OCI-LY7 (cell line): ENCODE measurements at regions not wholly inside any gene's neighbourhood (a gene's known extent, or its start where the extent isn't known, plus 50 kb on each side); places are given as distances from the start of the nearest gene placed in this dataset.
A peak's percentile ranks its signal among the peaks of the same experiment; 100 is the strongest.

Source experiments
- BruUV-seq: library from RNA; stranded (reverse); fragments of 400-500 nt; replicated peaks from 2 replicates; lab custom pipeline; 2021; lab: Mats Ljungman, UMichigan
- CTCF ChIA-PET: fragments of 300-600 bp; sonication (Branson Sonifier 250); formaldehyde crosslinking; loops from one replicate; lab custom pipeline; 2022; ENCODE audit warnings: antibody characterized with exemption; ENCODE audit not compliant: unreplicated experiment; lab: Charles Lee
- POLR2A ChIA-PET: fragments of 300-600 bp; sonication (Branson Sonifier 250); formaldehyde crosslinking; loops from one replicate; lab custom pipeline; 2022; ENCODE audit warnings: antibody characterized with exemption; lab: Charles Lee
- DNase-seq: peaks from one replicate; pipeline ENCODE4 v3.0.0-alpha.2; 2015; ENCODE audit warnings: low spot score
- H2AFZ ChIP-seq: fragments of 200-600 bp; sonication (generic), shearing (Covaris generic); 2 replicates; pipeline ENCODE4 v1.6.1; 2014; ENCODE audit warnings: mild to moderate bottlenecking, antibody characterized with exemption, low read length, moderate library complexity
- H3K27ac ChIP-seq: fragments of 200-600 bp; sonication (generic); 2 replicates; pipeline ENCODE4 v1.5.1; 2014; ENCODE audit warnings: mixed run types, low read depth, mild to moderate bottlenecking, moderate library complexity, low read length, inconsistent platforms; ENCODE audit not compliant: poor library complexity, severe bottlenecking
- H3K36me3 ChIP-seq: fragments of 200-600 bp; sonication (generic); 2 replicates; pipeline ENCODE4 v1.6.1; 2014; ENCODE audit warnings: mild to moderate bottlenecking, antibody characterized with exemption, low read length, moderate library complexity, mixed read lengths; ENCODE audit not compliant: insufficient read depth
- H3K4me1 ChIP-seq: fragments of 200-600 bp; sonication (generic); 2 replicates; pipeline ENCODE4 v1.5.1; 2014; ENCODE audit warnings: mild to moderate bottlenecking, low read length; ENCODE audit not compliant: insufficient read depth, poor library complexity, severe bottlenecking
- H3K4me2 ChIP-seq: fragments of 200-600 bp; sonication (generic); 2 replicates; pipeline ENCODE4 v1.6.1; 2014; ENCODE audit warnings: mild to moderate bottlenecking, low read length
- H3K4me3 ChIP-seq: fragments of 200-600 bp; sonication (generic); 2 replicates; pipeline ENCODE4 v1.5.1; 2014; ENCODE audit warnings: mild to moderate bottlenecking, low read depth, low read length; ENCODE audit not compliant: poor library complexity, severe bottlenecking
- H3K79me2 ChIP-seq: fragments of 200-600 bp; sonication (generic); 2 replicates; pipeline ENCODE4 v1.6.1; 2016; ENCODE audit warnings: low read depth, mild to moderate bottlenecking, low read length, moderate library complexity, mixed read lengths; ENCODE audit not compliant: insufficient read depth
- H3K9me2 ChIP-seq: fragments of 200-600 bp; sonication (generic); 2 replicates; pipeline ENCODE4 v1.6.1; 2016; ENCODE audit warnings: mild to moderate bottlenecking, low read length, mixed read lengths; ENCODE audit not compliant: insufficient read depth
- H3K9me3 ChIP-seq: fragments of 200-600 bp; sonication (generic); 2 replicates; pipeline ENCODE4 v1.6.1; 2014; ENCODE audit warnings: mild to moderate bottlenecking, mixed run types, low read length, mixed read lengths
- H4K20me1 ChIP-seq: fragments of 200-600 bp; sonication (generic); 2 replicates; pipeline ENCODE4 v1.6.1; 2014; ENCODE audit warnings: mild to moderate bottlenecking, antibody characterized with exemption, low read length, moderate library complexity, mixed read lengths; ENCODE audit not compliant: insufficient read depth
- CTCF ChIP-seq: fragments of 200-600 bp; sonication (generic); conservative IDR thresholded peaks from 2 replicates; pipeline ENCODE4 v1.5.1; 2014; ENCODE audit warnings: mild to moderate bottlenecking, antibody characterized with exemption, low read length, moderate library complexity, mixed read lengths
- EZH2phosphoT487 ChIP-seq: fragments of 200-600 bp; sonication (generic); IDR thresholded peaks from 2 replicates; pipeline ENCODE4 v1.6.1; 2018; ENCODE audit warnings: low read depth, borderline replicate concordance, mild to moderate bottlenecking, mixed run types, antibody characterized with exemption, low read length, moderate library complexity, mixed read lengths
- intact Hi-C: fragments of 100-400 bp; cut with micrococcal nuclease; formaldehyde crosslinking; loops from one replicate; pipeline ENCODE4 v1.10.0; 2022; ENCODE audit not compliant: unreplicated experiment

GRCh38 chr9:82208741-82209450 lies 220.3 kb downstream of the SPATA31D1 start:
- ChIA-PET CTCF (no interaction called here), POLR2A (interaction anchor here (0.7 to 1.4 kb wide), 3 partner anchors 26 to 105 kb away, joined by 3 read pairs; no protein-coding TSS in a partner anchor)
- no peak overlapping the region for H3K4me3 ChIP-seq
- no peaks in the 10 kb centered on the region for H3K79me2 ChIP-seq
- H3K9me2 ChIP-seq = no peaks in the 10 kb centered on the region
- H3K36me3 ChIP-seq = peaks cover 5% of the 10 kb centered on the region; the same call in 1 of the 2 replicates
- H3K4me1 ChIP-seq = peaks cover 33% of the 10 kb centered on the region
- no peak for TF ChIP-seq CTCF
- TF ChIP-seq EZH2phosphoT487 = no peak
- H3K9me3 ChIP-seq = peaks cover 23% of the 10 kb centered on the region; the same call in 1 of the 2 replicates
- no peaks in the 10 kb centered on the region for H4K20me1 ChIP-seq
- intact Hi-C loops = no loop called here
- H2AFZ ChIP-seq = peak overlapping the region; percentile 43; the same call in 1 of the 2 replicates
- no peak overlapping the region for H3K27ac ChIP-seq
- BruUV-seq = no TSS peak
- DNase-seq = no peak
- H3K4me2 ChIP-seq = no peak overlapping the region

- Histone ChIP-seq H4K20me1 (no peaks in the 10 kb centered on the region), H3K9me3 (peaks cover 23% of the 10 kb centered on the region; the same call in 1 of the 2 replicates), H3K27ac (peak overlapping the region; percentile 14), H3K79me2 (no peaks in the 10 kb centered on the region), H2AFZ (no peak overlapping the region; the same call in 1 of the 2 replicates), H3K4me2 (peak overlapping the region; percentile 9; the same call in 1 of the 2 replicates), H3K9me2 (no peaks in the 10 kb centered on the region), H3K4me3 (no peak overlapping the region), H3K4me1 (peaks cover 33% of the 10 kb centered on the region), H3K36me3 (peaks cover 5% of the 10 kb centered on the region; the same call in 1 of the 2 replicates)
- CTCF ChIA-PET = interaction anchor here (1.0 kb wide), 1 partner anchor 14 kb away, joined by 4 read pairs; no protein-coding TSS in a partner anchor
- peak; percentile 79 for DNase-seq
- intact Hi-C loops = no loop called here
- no peak for TF ChIP-seq EZH2phosphoT487
- peak; percentile 41; the same call in 1 of the 2 replicates for TF ChIP-seq CTCF
- POLR2A ChIA-PET = interaction anchor here (1.1 to 1.9 kb wide), 2 partner anchors 9 to 24 kb away, joined by 3 to 6 read pairs; no protein-coding TSS in a partner anchor
- no TSS peak for BruUV-seq
Measured at GRCh38 chr9:82209797-82210470, 221.4 kb downstream of the SPATA31D1 start.
